Stimulated activated naive CD8-positive, alpha-beta T cell treated with anti-CD3 and anti-CD28 coated beads, Interleukin-15, amount 100 ng/mL, for 72 hours (primary cell): ENCODE measurements at regions not wholly inside any gene's neighbourhood (a gene's known extent, or its start where the extent isn't known, plus 50 kb on each side); places are given as distances from the start of the nearest gene placed in this dataset.
A peak's percentile ranks its signal among the peaks of the same experiment; 100 is the strongest.
"Not testable (repeated sequence)": the region's sequence is repeated elsewhere in the genome, so short reads cannot be mapped to it uniquely, and the experiment has no call there.

Experiments used
- ATAC-seq: fragments of 150-1000 bp; cut with Tn5 transposase; 2 replicates; pipeline ENCODE4 v1.10.0; 2021; ENCODE audit warnings: mild to moderate bottlenecking, moderate library complexity
- DNase-seq, 2 donors: peaks; one replicate each; pipeline ENCODE4 v3.0.0; 2021 to 2022
- H3K27ac Mint-ChIP-seq, 2 donors: one replicate each; pipeline ENCODE4 v1.8.0; 2022; ENCODE audit warnings: mild to moderate bottlenecking in 2 of 2, mixed read lengths in 2 of 2, moderate library complexity in 2 of 2
- H3K27me3 Mint-ChIP-seq: one replicate; pipeline ENCODE4 v1.8.0; 2022; ENCODE audit warnings: mixed read lengths
- H3K4me1 Mint-ChIP-seq: one replicate; pipeline ENCODE4 v1.8.0; 2022; ENCODE audit warnings: mild to moderate bottlenecking, mixed read lengths
- H3K4me3 Mint-ChIP-seq, 2 donors: one replicate each; pipeline ENCODE4 v1.8.0; 2022; ENCODE audit warnings: mild to moderate bottlenecking in 2 of 2, mixed read lengths in 2 of 2, moderate library complexity in 1 of 2
- H3K9me3 Mint-ChIP-seq, 2 donors: one replicate each; pipeline ENCODE4 v1.8.0; 2022; ENCODE audit warnings: mixed read lengths in 2 of 2

DNA sequence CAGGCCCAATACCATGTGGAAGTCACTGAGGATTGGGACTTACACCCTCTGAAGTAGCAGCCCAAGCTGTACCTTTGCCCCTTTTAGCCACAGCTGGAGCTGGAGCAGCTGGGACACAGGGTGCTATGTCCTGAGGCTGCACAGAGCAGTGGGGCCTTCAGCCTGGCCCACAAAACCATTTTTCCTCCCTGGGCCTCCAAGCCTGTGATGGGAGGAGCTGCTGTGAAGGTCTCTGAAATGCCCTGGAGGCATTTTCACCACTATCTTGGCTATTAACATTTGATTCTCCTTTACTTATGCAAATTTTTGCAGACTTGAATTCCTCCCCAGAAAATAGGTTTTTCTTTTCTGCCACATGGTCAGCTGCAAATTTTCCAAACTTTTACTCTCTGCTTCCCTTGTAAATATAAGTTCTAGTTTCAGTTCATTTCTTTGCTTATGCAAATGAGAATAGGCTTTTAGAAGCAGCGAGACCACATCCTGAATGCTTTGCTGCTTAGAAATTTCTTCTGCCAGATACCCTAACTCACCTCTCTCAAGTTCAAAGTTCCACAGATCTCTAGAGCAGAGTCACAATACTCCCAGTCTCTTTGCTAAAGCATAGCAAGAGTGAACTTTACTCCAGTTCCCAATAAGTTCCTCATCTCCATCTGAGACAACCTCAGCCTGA, 213.8 kb upstream of the MGAT5 start:
- Mint-ChIP-seq H3K27ac (peak overlapping the region in 1 of 2 donors; percentile 71), H3K9me3 (peaks cover 0 to 17% of the 10 kb centered on the region in 2 donors), H3K4me3 (no peak overlapping the region), H3K27me3 (peaks cover 44% of the 10 kb centered on the region), H3K4me1 (no peaks in the 10 kb centered on the region)
- DNase-seq (no peak), ATAC-seq (no peak)

DNA sequence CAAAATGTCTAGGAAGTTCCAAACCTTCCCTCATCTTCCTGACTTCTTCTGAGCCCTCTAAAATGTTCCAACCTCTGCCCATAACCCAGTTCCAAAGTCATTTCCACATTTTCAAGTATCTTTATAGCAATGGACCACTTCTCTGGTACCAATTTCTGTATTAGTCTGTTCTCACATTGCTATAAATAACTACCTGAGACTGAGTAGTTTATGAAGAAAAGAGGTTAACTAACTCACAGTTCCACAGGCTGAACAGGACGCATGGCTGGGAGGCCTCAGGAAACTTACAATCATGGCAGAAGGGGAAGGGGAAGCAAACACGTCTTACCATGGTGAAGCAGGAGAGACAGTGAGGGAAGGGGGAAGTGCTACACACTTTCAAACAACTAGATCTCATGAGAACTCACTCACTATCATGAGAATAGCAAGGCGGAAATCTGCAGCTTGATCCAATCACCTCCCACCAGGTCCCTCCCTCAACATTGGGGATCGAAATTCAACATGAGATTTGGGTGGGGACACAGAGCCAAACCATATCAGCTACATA, 213.2 kb upstream of the MGAT5 start:
- not testable (repeated sequence) for DNase-seq, H3K4me3 Mint-ChIP-seq, H3K4me1 Mint-ChIP-seq, ATAC-seq, H3K27ac Mint-ChIP-seq
- peaks cover 0 to 23% of the 10 kb centered on the region in 2 donors for H3K9me3 Mint-ChIP-seq
- peaks cover 49% of the 10 kb centered on the region for H3K27me3 Mint-ChIP-seq

DNA sequence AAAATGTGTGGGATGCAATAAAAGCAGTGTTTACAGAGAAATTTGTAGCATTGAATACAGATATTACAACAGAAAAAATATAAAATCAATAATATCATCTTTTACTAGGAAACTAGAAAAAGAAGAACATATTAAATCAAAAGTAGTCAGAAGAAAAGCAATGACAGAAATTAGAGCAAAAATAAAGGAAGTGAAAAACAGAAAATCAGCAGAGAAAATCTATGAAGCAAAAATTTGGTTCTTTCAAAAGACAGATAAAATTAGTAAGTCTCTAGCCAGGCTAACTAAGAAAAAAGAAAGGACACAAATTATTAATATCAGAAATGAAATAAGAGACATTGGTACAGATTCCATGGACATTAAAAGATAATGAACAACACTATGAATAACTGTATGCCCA, 212.0 kb upstream of the MGAT5 start:
- peaks cover 49% of the 10 kb centered on the region for H3K27me3 Mint-ChIP-seq
- no peaks in the 10 kb centered on the region for H3K4me1 Mint-ChIP-seq
- no peak overlapping the region for H3K4me3 Mint-ChIP-seq

DNA sequence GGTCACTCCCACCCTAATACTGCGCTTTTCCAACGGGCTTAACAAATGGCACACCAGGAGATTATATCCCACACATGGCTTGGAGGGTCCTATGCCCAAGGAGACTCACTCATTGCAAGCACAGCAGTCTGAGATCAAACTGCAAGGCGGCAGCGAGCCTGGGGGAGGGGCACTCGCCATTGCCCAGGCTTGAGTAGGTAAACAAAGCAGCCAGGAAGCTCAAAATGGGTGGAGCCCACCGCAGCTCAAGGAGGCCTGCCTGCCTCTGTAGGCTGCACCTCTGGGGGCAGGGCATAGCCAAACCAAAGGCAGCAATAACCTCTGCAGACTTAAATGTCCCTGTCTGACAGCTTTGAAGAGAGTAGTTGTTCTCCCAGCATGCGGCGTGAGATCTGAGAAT, 210.8 kb upstream of the MGAT5 start:
- Mint-ChIP-seq H3K27me3 (peaks cover 49% of the 10 kb centered on the region), H3K9me3 (peaks cover 3 to 23% of the 10 kb centered on the region in 2 donors)
- not testable (repeated sequence) for ATAC-seq, H3K4me1 Mint-ChIP-seq, H3K4me3 Mint-ChIP-seq, DNase-seq, H3K27ac Mint-ChIP-seq

More for the DNA sequence above, 212.0 kb upstream of the MGAT5 start:
- ATAC-seq (no peak), DNase-seq (no peak)
- no peak overlapping the region for H3K27ac Mint-ChIP-seq
- peaks cover 0 to 23% of the 10 kb centered on the region in 2 donors for H3K9me3 Mint-ChIP-seq

DNA sequence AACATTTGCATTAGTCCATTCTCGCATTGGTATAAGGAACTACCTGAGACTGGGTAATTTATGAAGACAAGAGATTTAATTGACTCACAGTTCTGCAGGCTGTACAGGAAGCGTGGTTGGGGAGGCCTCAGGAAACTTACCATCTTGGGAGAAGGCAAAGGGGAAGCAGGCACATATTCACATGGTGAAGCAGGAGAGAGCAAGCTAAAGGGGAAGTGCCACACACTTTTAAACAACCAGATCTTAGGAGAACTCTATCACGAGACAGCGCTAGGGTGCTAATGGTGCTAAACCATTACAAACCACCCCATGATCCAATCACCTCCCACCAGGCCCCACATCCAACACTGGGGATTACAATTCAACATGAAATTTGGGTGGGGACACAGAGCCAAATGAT, 201.7 kb upstream of the MGAT5 start:
- Mint-ChIP-seq H3K9me3 (peaks cover 4 to 7% of the 10 kb centered on the region in 2 donors), H3K4me3 (no peak overlapping the region), H3K27me3 (peaks cover 32% of the 10 kb centered on the region), H3K27ac (no peak overlapping the region), H3K4me1 (no peaks in the 10 kb centered on the region)
- DNase-seq, result no peak
- no peak for ATAC-seq

DNA sequence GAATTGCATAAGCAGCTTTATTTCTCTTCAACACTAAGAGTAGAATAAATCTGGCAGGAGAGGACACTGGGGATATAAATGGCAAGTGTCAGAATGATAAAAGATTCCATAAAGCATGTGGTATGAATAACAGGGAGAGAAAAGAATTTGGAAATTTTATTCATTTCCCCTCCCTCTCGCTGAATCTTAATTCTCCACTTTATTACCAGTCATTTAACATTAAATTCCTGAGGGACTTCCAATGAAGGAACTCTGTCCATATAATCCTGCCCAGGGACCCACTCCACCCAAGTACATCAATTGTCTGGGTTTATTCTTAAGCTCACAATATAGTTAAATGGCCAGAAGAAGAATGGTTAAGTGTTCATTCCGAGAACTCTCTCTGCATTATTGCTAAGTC, 197.7 kb upstream of the MGAT5 start:
- peaks cover 0 to 5% of the 10 kb centered on the region in 2 donors for H3K9me3 Mint-ChIP-seq
- H3K27ac Mint-ChIP-seq, result no peak overlapping the region
- no peak overlapping the region for H3K4me3 Mint-ChIP-seq

DNA sequence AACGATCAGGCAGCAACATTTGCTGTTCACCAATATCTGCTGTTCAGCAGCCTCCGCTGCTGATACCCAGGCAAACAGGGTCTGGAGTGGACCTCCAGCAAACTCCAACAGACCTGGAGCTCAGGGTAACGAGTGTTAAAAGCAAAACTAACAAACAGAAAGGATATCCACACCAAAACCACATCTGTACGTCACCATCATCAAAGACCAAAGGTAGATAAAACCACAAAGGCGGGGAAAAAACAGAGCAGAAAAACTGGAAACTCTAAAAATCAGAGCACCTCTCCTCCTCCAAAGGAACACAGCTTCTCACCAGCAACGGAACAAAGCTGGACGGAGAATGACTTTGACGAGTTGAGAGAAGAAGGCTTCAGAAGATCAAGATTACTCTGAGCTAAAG, 192.8 kb upstream of the MGAT5 start:
- DNase-seq, H3K27ac Mint-ChIP-seq, ATAC-seq, H3K4me1 Mint-ChIP-seq, H3K4me3 Mint-ChIP-seq: not testable (repeated sequence)
- Mint-ChIP-seq H3K27me3 (peaks cover 13% of the 10 kb centered on the region), H3K9me3 (peaks cover 11 to 27% of the 10 kb centered on the region in 2 donors)

More for the DNA sequence above, 197.7 kb upstream of the MGAT5 start:
- no peak for DNase-seq
- peaks cover 5% of the 10 kb centered on the region for H3K4me1 Mint-ChIP-seq
- ATAC-seq, result no peak
- peaks cover 23% of the 10 kb centered on the region for H3K27me3 Mint-ChIP-seq

DNA sequence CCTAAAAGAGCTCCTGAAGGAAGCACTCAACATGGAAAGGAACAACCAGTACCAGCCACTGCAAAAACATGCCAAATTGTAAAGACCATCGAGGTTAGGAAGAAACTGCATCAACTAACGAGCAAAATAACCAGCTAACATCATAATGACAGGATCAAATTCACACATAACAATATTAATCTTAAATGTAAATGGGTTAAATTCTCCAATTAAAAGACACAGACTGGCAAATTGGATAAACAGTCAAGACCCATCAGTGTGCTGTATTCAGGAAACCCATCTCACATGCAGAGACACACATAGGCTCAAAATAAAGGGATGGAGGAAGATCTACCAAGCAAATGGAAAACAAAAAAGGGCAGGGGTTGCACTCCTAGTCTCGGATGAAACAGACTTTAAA, 191.6 kb upstream of the MGAT5 start:
- H3K27me3 Mint-ChIP-seq, H3K4me3 Mint-ChIP-seq, ATAC-seq, DNase-seq, H3K27ac Mint-ChIP-seq, H3K4me1 Mint-ChIP-seq: not testable (repeated sequence)
- peaks cover 11 to 27% of the 10 kb centered on the region in 2 donors for H3K9me3 Mint-ChIP-seq

DNA sequence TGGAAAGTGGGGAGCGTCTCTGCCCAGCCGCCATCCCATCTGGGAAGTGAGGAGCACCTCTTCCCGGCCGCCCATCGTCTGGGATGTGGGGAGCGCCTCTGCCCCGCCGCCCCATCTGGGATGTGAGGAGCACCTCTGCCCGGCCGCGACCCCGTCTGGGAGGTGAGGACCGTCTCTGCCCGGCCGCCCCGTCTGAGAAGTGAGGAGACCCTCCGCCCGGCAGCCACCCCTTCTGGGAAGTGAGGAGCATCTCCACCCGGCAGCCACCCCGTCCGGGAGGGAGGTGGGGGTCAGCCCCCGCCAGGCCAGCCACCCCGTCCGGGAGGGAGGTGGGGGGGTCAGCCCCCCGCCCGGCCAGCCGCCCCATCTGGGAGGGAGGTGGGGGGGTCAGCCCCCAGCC, 190.0 kb upstream of the MGAT5 start:
- not testable (repeated sequence) for H3K27me3 Mint-ChIP-seq, H3K27ac Mint-ChIP-seq, H3K4me3 Mint-ChIP-seq, DNase-seq, H3K4me1 Mint-ChIP-seq, ATAC-seq
- peaks cover 11 to 27% of the 10 kb centered on the region in 2 donors for H3K9me3 Mint-ChIP-seq

DNA sequence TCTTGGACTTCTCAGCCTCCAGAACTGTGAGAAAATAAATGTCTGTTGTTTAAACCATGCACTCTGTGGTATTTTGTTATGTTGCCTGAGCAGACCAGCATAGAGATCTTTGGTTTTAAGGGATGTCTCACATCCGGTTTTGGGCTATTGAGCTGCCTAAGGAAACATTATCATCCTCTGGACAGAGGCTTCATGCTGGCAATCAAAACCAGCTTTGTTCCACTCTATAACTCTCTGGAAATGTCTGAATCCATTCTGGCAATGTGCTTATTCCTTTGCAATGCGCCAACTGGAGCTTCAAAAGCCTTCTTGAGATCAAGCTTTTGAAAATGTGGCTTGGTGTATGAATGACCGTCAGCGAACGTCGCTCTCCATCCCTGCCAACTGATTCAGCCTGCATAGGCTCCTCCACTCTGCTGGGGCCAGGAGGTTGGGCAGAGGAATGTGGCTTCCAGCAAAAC, 183.6 kb upstream of the MGAT5 start:
- H3K4me1 Mint-ChIP-seq, result no peaks in the 10 kb centered on the region
- H3K27me3 Mint-ChIP-seq, result no peaks in the 10 kb centered on the region
- no peak overlapping the region for H3K27ac Mint-ChIP-seq
- no peak overlapping the region for H3K4me3 Mint-ChIP-seq
- ATAC-seq, result no peak
- DNase-seq, result no peak
- H3K9me3 Mint-ChIP-seq, result peaks cover 0 to 8% of the 10 kb centered on the region in 2 donors

DNA sequence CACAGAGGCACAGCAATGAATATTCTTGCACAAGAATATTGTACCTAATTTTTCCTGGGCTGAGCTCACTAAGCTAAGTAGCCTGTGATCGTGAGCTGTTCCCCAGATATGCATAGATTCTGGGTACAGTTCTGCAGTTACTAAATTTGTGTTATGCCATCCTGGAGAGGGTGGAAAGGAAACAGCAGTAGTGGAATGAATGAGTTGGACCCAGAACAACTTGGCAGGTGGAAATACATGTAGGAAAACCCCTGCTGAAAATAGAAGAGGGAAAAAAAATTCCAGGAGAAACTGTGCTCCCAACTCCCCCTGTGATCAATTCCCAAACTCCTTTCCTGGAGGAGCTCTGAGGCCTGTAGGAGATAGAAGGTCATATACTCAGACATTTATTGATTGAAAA, 181.5 kb upstream of the MGAT5 start:
- Mint-ChIP-seq H3K27me3 (no peaks in the 10 kb centered on the region), H3K27ac (no peak overlapping the region), H3K9me3 (peaks cover 0 to 8% of the 10 kb centered on the region in 2 donors), H3K4me3 (no peak overlapping the region), H3K4me1 (no peaks in the 10 kb centered on the region)
- no peak for ATAC-seq
- DNase-seq, result no peak

DNA sequence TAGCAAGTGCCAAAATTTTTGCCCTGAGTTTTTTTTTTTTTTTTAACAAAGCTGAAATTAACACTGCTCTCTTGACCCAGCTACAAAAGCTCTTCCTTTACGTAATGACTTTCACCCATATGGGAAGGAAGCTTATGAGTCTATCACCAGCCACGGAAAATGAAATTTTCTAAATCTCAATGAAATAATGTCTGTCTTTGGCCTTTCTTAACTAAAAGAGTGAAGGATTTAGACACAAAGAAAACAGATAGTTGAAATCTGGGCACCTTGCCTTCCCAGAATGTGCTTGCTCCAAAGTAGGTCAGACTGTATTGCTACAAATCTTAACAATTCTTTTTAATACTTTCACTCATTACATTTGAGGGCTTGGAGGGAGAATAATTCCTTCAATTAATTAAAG, 180.8 kb upstream of the MGAT5 start:
- Mint-ChIP-seq H3K27ac (peak overlapping the region in 1 of 2 donors; percentile 64), H3K27me3 (no peaks in the 10 kb centered on the region), H3K9me3 (peaks cover 0 to 8% of the 10 kb centered on the region in 2 donors), H3K4me1 (no peaks in the 10 kb centered on the region), H3K4me3 (no peak overlapping the region)
- ATAC-seq (no peak), DNase-seq (no peak)

DNA sequence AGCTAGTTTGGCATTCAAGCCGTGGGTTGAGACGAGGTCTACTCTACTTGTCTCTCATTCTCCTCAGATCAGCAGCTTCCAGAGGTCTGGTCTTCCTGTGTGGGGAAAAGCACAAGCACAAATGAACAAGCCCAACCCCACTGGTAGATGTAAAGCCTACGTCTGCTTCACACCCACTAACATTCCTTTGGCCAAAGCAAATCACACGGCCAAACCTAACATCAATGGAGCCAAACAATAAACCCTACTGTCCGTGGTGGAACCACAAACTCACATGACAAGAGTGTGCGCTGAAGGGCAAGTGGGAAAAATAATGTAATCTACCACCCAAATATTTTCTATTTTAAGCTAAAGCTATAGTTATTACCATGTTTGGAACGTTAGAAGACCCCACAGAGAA, 179.3 kb upstream of the MGAT5 start:
- no peaks in the 10 kb centered on the region for H3K4me1 Mint-ChIP-seq
- DNase-seq, result no peak
- ATAC-seq, result no peak
- H3K4me3 Mint-ChIP-seq, result no peak overlapping the region
- H3K27me3 Mint-ChIP-seq, result no peaks in the 10 kb centered on the region
- H3K9me3 Mint-ChIP-seq, result peaks cover 0 to 6% of the 10 kb centered on the region in 2 donors
- no peak overlapping the region for H3K27ac Mint-ChIP-seq

DNA sequence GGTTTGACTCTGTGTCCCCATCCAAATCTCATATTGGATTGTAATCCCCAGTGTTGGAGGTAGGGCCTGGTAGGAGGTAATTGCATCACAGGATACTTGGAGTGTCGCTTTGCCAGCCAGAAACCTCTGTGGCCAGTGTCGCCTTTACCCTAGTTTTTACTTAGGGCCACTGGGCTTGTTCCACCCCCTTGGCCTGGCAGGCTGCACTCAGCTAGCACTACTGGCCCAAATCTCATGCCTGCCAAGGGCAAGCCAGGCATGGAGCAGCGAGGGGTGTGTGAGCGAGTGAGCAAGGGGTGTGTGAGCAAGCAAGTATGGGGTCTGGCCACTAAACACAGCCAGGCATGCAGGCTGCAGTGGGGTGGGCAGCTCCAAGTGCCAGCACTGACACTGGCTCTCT, 178.7 kb upstream of the MGAT5 start:
- Mint-ChIP-seq H3K27ac (no peak overlapping the region), H3K4me3 (no peak overlapping the region), H3K9me3 (no peaks in the 10 kb centered on the region), H3K4me1 (no peaks in the 10 kb centered on the region), H3K27me3 (no peaks in the 10 kb centered on the region)
- DNase-seq, result no peak
- no peak for ATAC-seq

DNA sequence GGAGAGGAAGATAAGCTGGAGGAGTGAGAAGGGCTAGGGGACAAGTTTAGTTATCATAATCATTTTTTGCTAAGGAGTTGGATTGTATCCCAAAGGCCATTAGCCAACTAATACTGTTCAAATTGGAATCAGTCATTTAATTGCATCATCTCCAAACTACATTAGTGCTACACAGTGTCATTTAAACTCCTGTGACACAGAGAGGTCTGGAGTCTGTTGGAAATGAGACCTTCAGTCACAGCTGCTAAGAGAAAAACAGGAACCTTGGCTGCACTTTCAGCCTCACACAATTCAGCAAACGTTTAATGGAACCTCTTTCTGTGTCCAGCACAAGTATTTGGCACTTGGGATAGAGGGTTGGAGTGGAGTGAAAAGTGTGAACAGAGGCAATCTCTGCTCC, 175.5 kb upstream of the MGAT5 start:
- H3K27me3 Mint-ChIP-seq, result peaks cover 14% of the 10 kb centered on the region
- H3K4me3 Mint-ChIP-seq, result no peak overlapping the region
- H3K27ac Mint-ChIP-seq, result no peak overlapping the region
- no peak for DNase-seq
- H3K9me3 Mint-ChIP-seq, result no peaks in the 10 kb centered on the region
- no peaks in the 10 kb centered on the region for H3K4me1 Mint-ChIP-seq
- ATAC-seq, result no peak

DNA sequence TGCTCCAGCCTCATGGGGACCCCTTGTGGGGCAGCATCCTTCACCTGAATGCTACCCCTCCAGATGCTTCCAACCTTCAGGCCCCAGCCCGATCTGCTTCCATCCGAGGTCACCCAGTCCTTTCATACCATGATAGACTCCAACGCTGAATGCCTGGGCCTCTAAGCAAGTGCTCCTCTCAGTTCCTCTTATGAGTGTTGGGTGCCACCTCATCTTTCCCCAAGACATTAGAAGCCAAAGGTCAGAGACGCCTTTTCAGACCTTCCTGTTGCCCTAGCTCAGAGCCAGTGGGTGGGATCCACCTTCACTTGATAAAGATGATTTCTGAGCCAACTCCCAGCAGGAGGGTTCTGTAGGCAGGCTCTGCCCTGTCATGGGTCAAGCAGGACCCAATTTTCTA, 174.5 kb upstream of the MGAT5 start:
- no peak for ATAC-seq
- no peak for DNase-seq
- no peak overlapping the region for H3K4me3 Mint-ChIP-seq
- no peaks in the 10 kb centered on the region for H3K4me1 Mint-ChIP-seq
- H3K9me3 Mint-ChIP-seq, result no peaks in the 10 kb centered on the region
- H3K27me3 Mint-ChIP-seq, result peaks cover 18% of the 10 kb centered on the region
- H3K27ac Mint-ChIP-seq, result no peak overlapping the region
